SK-N-SH (cell line): ENCODE measurements at regions not wholly inside any gene's neighbourhood (a gene's known extent, or its start where the extent isn't known, plus 50 kb on each side); places are given as distances from the start of the nearest gene placed in this dataset.

Source experiments
- CTCF ChIA-PET: fragments of 300-600, 350-600 bp; formaldehyde crosslinking; extraction: SDS; loops from one replicate; lab custom pipeline; 2021; lab: Yijun Ruan, JAX
- POLR2A ChIA-PET: fragments of 350-600 bp; sonication (Branson Sonifier 250); formaldehyde crosslinking; extraction: SDS; loops from one replicate; lab custom pipeline; 2020; ENCODE audit warnings: antibody characterized with exemption, inconsistent platforms; lab: Yijun Ruan, JAX
- DNase-seq: peaks from one replicate; pipeline ENCODE4 v3.0.0; 2012
- H2AFZ ChIP-seq: fragments of 200-600 bp; sonication (generic); 2 replicates; pipeline ENCODE4 v1.8.1; 2016; ENCODE audit warnings: antibody characterized with exemption, mild to moderate bottlenecking, low read depth
- H3F3A ChIP-seq: fragments of 200-600 bp; sonication (generic); replicated peaks from 2 replicates; pipeline ENCODE3; 2016; ENCODE audit warnings: antibody characterized with exemption, mild to moderate bottlenecking; ENCODE audit not compliant: insufficient read depth
- H3K27ac ChIP-seq, 2 experiments: fragments of 200-500 bp in 1 of 2; fragments of 200-600 bp in 1 of 2; sonication (Bioruptor generic) in 1 of 2; sonication (generic), shearing (Covaris generic) in 1 of 2; 2 replicates each; pipeline versions ENCODE4 v1.5.1 to v1.6.1; 2014 to 2016; ENCODE audit warnings: low read depth in 2 of 2, inconsistent platforms in 1 of 2, low read length in 1 of 2, mild to moderate bottlenecking in 1 of 2, mixed read lengths in 1 of 2
- H3K27me3 ChIP-seq: fragments of 200-600 bp; sonication (generic), shearing (Covaris generic); 2 replicates; pipeline ENCODE4 v1.6.1; 2016; ENCODE audit warnings: mixed run types; ENCODE audit not compliant: insufficient read depth
- H3K36me3 ChIP-seq, 2 experiments: fragments of 200-500 bp in 1 of 2; fragments of 200-600 bp in 1 of 2; sonication (Bioruptor generic) in 1 of 2; sonication (generic) in 1 of 2; replicated peaks in 1 of 2; 2 replicates each; pipeline versions ENCODE3 to v1.5.1; 2014 to 2016; ENCODE audit warnings: low read length in 1 of 2, mild to moderate bottlenecking in 1 of 2; ENCODE audit not compliant: insufficient read depth in 2 of 2, control insufficient read depth in 1 of 2
- H3K4me1 ChIP-seq, 2 experiments: fragments of 200-500 bp in 1 of 2; fragments of 200-600 bp in 1 of 2; sonication (Bioruptor generic) in 1 of 2; sonication (generic), shearing (Covaris generic) in 1 of 2; 2 replicates each; pipeline versions ENCODE4 v1.5.1 to v1.6.1; 2014 to 2016; ENCODE audit warnings: low read depth in 1 of 2, low read length in 1 of 2, mixed run types in 1 of 2; ENCODE audit not compliant: insufficient read depth in 2 of 2, control insufficient read depth in 1 of 2
- H3K4me2 ChIP-seq: fragments of 200-600 bp; sonication (generic), shearing (Covaris generic); 2 replicates; pipeline ENCODE4 v1.6.1; 2017; ENCODE audit warnings: mixed run types
- H3K4me3 ChIP-seq, 2 experiments: fragments of 200-500 bp in 1 of 2; fragments of 200-600 bp in 1 of 2; sonication (Bioruptor generic) in 1 of 2; sonication (generic), shearing (Covaris generic) in 1 of 2; 2 replicates each; pipeline versions ENCODE4 v1.5.1 to v1.8.1; 2014 to 2016; ENCODE audit warnings: low read depth in 2 of 2, inconsistent platforms in 1 of 2, low read length in 1 of 2, mild to moderate bottlenecking in 1 of 2, mixed read lengths in 1 of 2, moderate library complexity in 1 of 2
- H3K79me2 ChIP-seq: fragments of 200-600 bp; sonication (generic); 2 replicates; pipeline ENCODE4 v1.8.1; 2017; ENCODE audit warnings: mild to moderate bottlenecking; ENCODE audit not compliant: insufficient read depth
- H3K9ac ChIP-seq: fragments of 200-600 bp; sonication (generic); 2 replicates; pipeline ENCODE4 v1.6.1; 2017; ENCODE audit warnings: mixed run types
- H3K9me2 ChIP-seq: fragments of 200-600 bp; sonication (generic); 2 replicates; pipeline ENCODE4 v1.6.1; 2017; ENCODE audit warnings: mixed run types
- H3K9me3 ChIP-seq: fragments of 200-600 bp; sonication (generic); 2 replicates; pipeline ENCODE4 v1.6.1; 2017; ENCODE audit warnings: mixed run types, mild to moderate bottlenecking, moderate library complexity
- H4K20me1 ChIP-seq: fragments of 200-600 bp; sonication (generic); 2 replicates; pipeline ENCODE4 v1.6.1; 2017; ENCODE audit warnings: mild to moderate bottlenecking, mixed run types; ENCODE audit not compliant: insufficient read depth
- CHD2 ChIP-seq: fragments of 150-350 bp; IDR thresholded peaks from 2 replicates; pipeline ENCODE4 v1.6.1; 2018; ENCODE audit warnings: low read length; ENCODE audit not compliant: partially characterized antibody
- CTCF ChIP-seq: fragments of 200-600 bp; sonication (generic); IDR thresholded peaks from 2 replicates; pipeline ENCODE4 v1.6.1; 2017; ENCODE audit warnings: antibody characterized with exemption, mild to moderate bottlenecking, moderate library complexity
- ELF1 ChIP-seq: IDR thresholded peaks from 2 replicates; pipeline ENCODE4 v1.4.0; 2012
- EP300 ChIP-seq, 2 experiments: IDR thresholded peaks; 2 replicates each; pipeline versions ENCODE4 v1.4.0 to v1.6.1; 2012; ENCODE audit warnings: borderline replicate concordance in 1 of 2, low read depth in 1 of 2, low read length in 1 of 2
- FOXJ3 ChIP-seq: sonication (generic); formaldehyde crosslinking; IDR thresholded peaks from 2 replicates; pipeline ENCODE4 v1.5.1; 2020; ENCODE audit warnings: mild to moderate bottlenecking, missing genetic modification reagents
- GATA2 ChIP-seq: sonication (generic); formaldehyde crosslinking; IDR thresholded peaks from 2 replicates; pipeline ENCODE4 v1.5.0; 2020; ENCODE audit warnings: mild to moderate bottlenecking, missing genetic modification reagents
- NFIC ChIP-seq: IDR thresholded peaks from 2 replicates; pipeline ENCODE4 v1.4.0; 2012; ENCODE audit warnings: borderline replicate concordance
- NRF1 ChIP-seq: IDR thresholded peaks from 2 replicates; pipeline ENCODE4 v1.6.1; 2012; ENCODE audit warnings: low read depth, mild to moderate bottlenecking, low read length
- RAD21 ChIP-seq: IDR thresholded peaks from 2 replicates; pipeline ENCODE4 v1.6.1; 2012; ENCODE audit warnings: mild to moderate bottlenecking, low read length
- REST ChIP-seq: IDR thresholded peaks from 2 replicates; pipeline ENCODE4 v1.6.1; 2012; ENCODE audit warnings: mild to moderate bottlenecking, low read depth, low read length, moderate library complexity
- SIN3A ChIP-seq: IDR thresholded peaks from 2 replicates; pipeline ENCODE4 v1.6.1; 2012; ENCODE audit warnings: low read depth, mild to moderate bottlenecking, low read length, moderate library complexity, borderline replicate concordance
- SMC3 ChIP-seq: IDR thresholded peaks from 2 replicates; pipeline ENCODE4 v1.6.1; 2012; ENCODE audit warnings: low read depth, low read length, improper control_type of control experiment
- TAF1 ChIP-seq: IDR thresholded peaks from 2 replicates; pipeline ENCODE4 v1.6.1; 2012; ENCODE audit warnings: low read depth, mild to moderate bottlenecking, low read length, moderate library complexity, borderline replicate concordance
- TCF12 ChIP-seq: IDR thresholded peaks from 2 replicates; pipeline ENCODE4 v1.4.0; 2012
- ZBTB33 ChIP-seq: IDR thresholded peaks from 2 replicates; pipeline ENCODE4 v1.4.0; 2012; ENCODE audit warnings: low read depth, borderline replicate concordance
- WGBS: methylation state at CpG from one replicate; pipeline ENCODE4 v1.1.6; 2017; ENCODE audit warnings: low lambda C conversion rate; 5-methylcytosine and 5-hydroxymethylcytosine counted together
- TF ChIP-seq, protein P1 (sequence below): IDR thresholded peaks from 2 replicates; pipeline ENCODE4 v1.4.0; 2012; ENCODE audit warnings: low read depth, borderline replicate concordance
- TF ChIP-seq, protein P2 (sequence below): IDR thresholded peaks from 2 replicates; pipeline ENCODE4 v1.4.0; 2012; ENCODE audit warnings: low read depth

DNA sequence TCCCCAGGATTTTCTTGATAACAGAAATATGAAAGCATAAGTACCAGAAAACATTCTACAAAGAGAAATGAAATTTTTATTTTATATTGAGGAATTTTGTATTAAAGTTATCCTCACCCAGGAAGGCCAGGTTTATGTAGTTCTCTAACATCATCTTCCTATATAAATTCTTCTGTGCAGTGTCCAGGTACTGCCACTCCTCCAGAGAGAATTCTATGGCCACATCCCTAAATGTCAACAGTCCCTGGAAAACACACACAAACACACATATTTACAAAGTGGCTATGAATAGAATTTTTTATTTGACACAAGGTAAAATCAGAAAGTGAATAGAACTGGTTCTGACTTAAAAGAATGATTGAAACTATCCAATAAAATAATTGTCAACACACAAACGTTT lies 110.5 kb upstream of the ZNF91 start:
- Histone ChIP-seq H3K9me3 (no peaks in the 10 kb centered on the region), H3K9ac (no peak overlapping the region), H2AFZ (no peak overlapping the region), H4K20me1 (no peaks in the 10 kb centered on the region), H3K9me2 (no peaks in the 10 kb centered on the region), H3K27ac (no peak overlapping the region), H3K79me2 (no peaks in the 10 kb centered on the region), H3K4me2 (no peak overlapping the region), H3K27me3 (no peaks in the 10 kb centered on the region), H3K4me3 (no peak overlapping the region), H3K36me3 (no peaks in the 10 kb centered on the region), H3K4me1 (no peaks in the 10 kb centered on the region), H3F3A (no peaks in the 10 kb centered on the region)
- POLR2A ChIA-PET, result no interaction called here
- TF ChIP-seq ZBTB33, result no peak
- no peak for TF ChIP-seq NFIC
- TF ChIP-seq FOXJ3 (CRISPR knock-in tag), result no peak
- TF ChIP-seq NRF1, result no peak
- TF ChIP-seq GATA2 (CRISPR knock-in tag), result no peak
- no peak for TF ChIP-seq SIN3A
- TF ChIP-seq TCF12, result no peak
- TF ChIP-seq EP300 (IDR thresholded peaks at IDR 0.05; ENCODE audit: borderline replicate concordance in 1 of 2, low read depth in 1 of 2, low read length in 1 of 2), result no peak
- no peak for TF ChIP-seq CHD2
- no peak for TF ChIP-seq SMC3
- TF ChIP-seq TAF1, result no peak
- TF ChIP-seq CTCF, result no peak
- DNase-seq, result no peak
- CTCF ChIA-PET, result no interaction called here
- 3% methylated on average over 1 of the region's 1 CpG for WGBS

DNA sequence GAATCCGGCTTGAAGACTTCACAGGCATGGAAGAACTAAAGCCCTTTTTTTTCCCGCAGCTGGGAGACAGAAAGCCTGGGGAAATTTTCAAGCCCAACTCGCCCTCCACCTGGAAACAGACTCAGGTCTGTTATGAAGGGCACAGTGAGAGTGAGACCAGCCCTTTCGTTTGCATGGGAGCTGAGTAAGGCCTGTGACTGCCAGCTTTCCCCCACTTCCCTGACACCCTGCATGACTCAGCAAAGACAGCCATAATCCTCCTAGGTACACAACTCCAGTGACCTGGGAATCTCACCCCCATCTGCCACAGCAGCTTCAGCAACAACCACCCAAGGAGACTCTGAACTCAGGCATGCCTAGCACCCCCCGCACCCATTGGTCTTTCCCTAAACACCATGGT lies 87.6 kb upstream of the ZNF91 start:
- 2% methylated on average over 4 of the region's 5 CpGs for WGBS
- H3K9ac ChIP-seq, result no peak overlapping the region
- no peak for DNase-seq
- TF ChIP-seq CTCF (no peak), REST (no peak), RAD21 (no peak), ELF1 (no peak), SMC3 (no peak)
- TF ChIP-seq, protein P1, sequence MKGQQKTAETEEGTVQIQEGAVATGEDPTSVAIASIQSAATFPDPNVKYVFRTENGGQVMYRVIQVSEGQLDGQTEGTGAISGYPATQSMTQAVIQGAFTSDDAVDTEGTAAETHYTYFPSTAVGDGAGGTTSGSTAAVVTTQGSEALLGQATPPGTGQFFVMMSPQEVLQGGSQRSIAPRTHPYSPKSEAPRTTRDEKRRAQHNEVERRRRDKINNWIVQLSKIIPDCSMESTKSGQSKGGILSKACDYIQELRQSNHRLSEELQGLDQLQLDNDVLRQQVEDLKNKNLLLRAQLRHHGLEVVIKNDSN, result no peak
- TF ChIP-seq, protein P2, sequence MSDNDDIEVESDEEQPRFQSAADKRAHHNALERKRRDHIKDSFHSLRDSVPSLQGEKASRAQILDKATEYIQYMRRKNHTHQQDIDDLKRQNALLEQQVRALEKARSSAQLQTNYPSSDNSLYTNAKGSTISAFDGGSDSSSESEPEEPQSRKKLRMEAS, result no peak

More for the DNA sequence above, 87.6 kb upstream of the ZNF91 start:
- Histone ChIP-seq H3K4me3 (no peak overlapping the region), H3K27me3 (no peaks in the 10 kb centered on the region), H3K9me3 (0 out of 2 replicates have a peak, but pooled peaks cover 4% of the 10 kb centered on the region), H3K4me2 (no peak overlapping the region), H3K4me1 (no peaks in the 10 kb centered on the region), H3K9me2 (no peaks in the 10 kb centered on the region), H3K36me3 (no peaks in the 10 kb centered on the region), H4K20me1 (no peaks in the 10 kb centered on the region), H3K27ac (no peak overlapping the region), H3F3A (no peaks in the 10 kb centered on the region), H2AFZ (no peak overlapping the region), H3K79me2 (no peaks in the 10 kb centered on the region)
- POLR2A ChIA-PET, result no interaction called here
- CTCF ChIA-PET, result no interaction called here
